Retinal pigment epithelial cell (primary cell): ENCODE measurements at regions not wholly inside any gene's neighbourhood (a gene's known extent, or its start where the extent isn't known, plus 50 kb on each side); places are given as distances from the start of the nearest gene placed in this dataset.

Experiments
- DNase-seq: peaks from one replicate; pipeline ENCODE4 v3.0.0-alpha.2; 2010; ENCODE audit warnings: low read depth
- H3K4me3 ChIP-seq: 2 replicates; pipeline ENCODE4 v1.5.1; 2011; ENCODE audit warnings: mild to moderate bottlenecking, low read length, control low read depth, moderate library complexity
- TF ChIP-seq, protein P1 (sequence below): conservative IDR thresholded peaks from 2 replicates; pipeline ENCODE4 v1.5.1; 2011; ENCODE audit warnings: low read depth, low read length, control low read depth, inconsistent platforms

GRCh38 chr6:56718236-56718635 is 75.5 kb upstream of the DST start:
- DNase-seq = no peak
- TF ChIP-seq, protein P1, sequence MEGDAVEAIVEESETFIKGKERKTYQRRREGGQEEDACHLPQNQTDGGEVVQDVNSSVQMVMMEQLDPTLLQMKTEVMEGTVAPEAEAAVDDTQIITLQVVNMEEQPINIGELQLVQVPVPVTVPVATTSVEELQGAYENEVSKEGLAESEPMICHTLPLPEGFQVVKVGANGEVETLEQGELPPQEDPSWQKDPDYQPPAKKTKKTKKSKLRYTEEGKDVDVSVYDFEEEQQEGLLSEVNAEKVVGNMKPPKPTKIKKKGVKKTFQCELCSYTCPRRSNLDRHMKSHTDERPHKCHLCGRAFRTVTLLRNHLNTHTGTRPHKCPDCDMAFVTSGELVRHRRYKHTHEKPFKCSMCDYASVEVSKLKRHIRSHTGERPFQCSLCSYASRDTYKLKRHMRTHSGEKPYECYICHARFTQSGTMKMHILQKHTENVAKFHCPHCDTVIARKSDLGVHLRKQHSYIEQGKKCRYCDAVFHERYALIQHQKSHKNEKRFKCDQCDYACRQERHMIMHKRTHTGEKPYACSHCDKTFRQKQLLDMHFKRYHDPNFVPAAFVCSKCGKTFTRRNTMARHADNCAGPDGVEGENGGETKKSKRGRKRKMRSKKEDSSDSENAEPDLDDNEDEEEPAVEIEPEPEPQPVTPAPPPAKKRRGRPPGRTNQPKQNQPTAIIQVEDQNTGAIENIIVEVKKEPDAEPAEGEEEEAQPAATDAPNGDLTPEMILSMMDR = no peak

DNA sequence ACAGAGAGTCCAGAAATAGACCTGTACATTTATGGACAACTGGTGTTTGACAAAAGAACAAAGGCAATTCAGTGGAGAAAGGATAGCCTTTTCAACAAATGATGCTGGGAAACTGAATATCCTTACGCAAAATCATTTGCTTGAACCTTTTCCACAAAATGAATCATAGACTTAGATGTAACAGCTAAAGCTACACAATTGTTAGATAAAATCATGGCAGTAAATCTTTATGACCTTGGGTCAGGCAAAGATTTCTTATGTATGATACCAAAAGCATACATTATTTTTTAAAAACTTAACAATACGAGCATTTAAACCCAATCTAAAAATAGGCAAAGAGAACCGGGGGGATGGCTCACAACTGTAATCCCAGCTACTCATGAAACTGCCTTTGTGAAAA is 73.5 kb upstream of the DST start:
- no peak for DNase-seq
- TF ChIP-seq, protein P1 = no peak
- H3K4me3 ChIP-seq = no peak overlapping the region

More at GRCh38 chr6:56718236-56718635, 75.5 kb upstream of the DST start:
- no peak overlapping the region for H3K4me3 ChIP-seq

DNA sequence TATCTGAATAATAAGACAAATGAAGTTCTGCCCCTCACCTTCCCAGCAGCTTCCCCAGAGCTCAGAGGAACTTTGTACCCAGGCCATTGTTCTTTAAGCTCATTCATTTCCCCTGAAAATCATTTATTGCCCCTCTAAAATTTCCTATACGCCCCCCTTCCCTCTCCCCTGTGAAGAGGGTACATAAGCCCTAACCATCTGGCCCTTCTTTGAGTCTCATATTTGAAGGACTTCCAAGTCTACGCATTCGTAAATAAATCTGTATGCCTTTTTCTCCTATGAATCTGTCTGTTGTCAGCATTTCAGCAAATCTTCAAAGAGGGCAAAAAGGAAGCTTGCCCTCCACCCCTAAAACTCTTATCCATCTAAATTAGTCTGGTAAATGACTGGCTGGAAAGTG is 73.1 kb upstream of the DST start:
- no peak overlapping the region for H3K4me3 ChIP-seq
- DNase-seq = no peak
- TF ChIP-seq, protein P1 = no peak

GRCh38 chr6:56714982-56715456 is 72.3 kb upstream of the DST start:
- H3K4me3 ChIP-seq = no peak overlapping the region
- peak; percentile 92 for DNase-seq
- TF ChIP-seq, protein P1 = no peak

- no peak for DNase-seq
- TF ChIP-seq, protein P1 = no peak
- no peak overlapping the region for H3K4me3 ChIP-seq
These were observed 71.6 kb upstream of the DST start for GRCh38 chr6:56714273-56714672.

GRCh38 chr6:56713254-56713672 is 70.6 kb upstream of the DST start:
- H3K4me3 ChIP-seq = no peak overlapping the region
- TF ChIP-seq, protein P1 = no peak
- DNase-seq = peak; percentile 65

DNA sequence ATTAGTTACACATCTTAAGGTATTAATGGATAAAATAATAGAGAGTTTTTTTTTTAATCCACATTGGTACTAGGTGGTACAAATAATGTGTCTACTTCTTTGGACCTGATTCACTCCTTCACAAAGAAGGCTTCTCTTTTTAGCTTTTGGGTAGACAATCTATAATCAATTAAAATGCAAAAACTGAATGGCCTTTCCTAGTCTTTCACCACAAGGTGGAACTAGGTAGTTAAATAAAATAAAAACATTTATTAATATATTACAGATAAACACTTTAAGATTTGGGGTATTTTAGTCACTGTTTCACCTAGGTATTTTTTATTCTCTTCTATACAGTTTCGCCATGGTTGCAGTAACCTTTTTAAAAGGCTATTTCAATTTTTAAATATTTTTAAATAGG is 68.3 kb upstream of the DST start:
- DNase-seq = no peak
- no peak overlapping the region for H3K4me3 ChIP-seq
- TF ChIP-seq, protein P1 = peak; percentile 20
